C4-2B (cell line): ENCODE measurements at regions not wholly inside any gene's neighbourhood (a gene's known extent, or its start where the extent isn't known, plus 50 kb on each side); places are given as distances from the start of the nearest gene placed in this dataset.

ENCODE experiments used
- H3K27ac ChIP-seq: fragments of 450-650 bp; 2 replicates; pipeline ENCODE4 v1.5.1; 2017
- CTCF ChIP-seq: fragments of 450-650 bp; conservative IDR thresholded peaks from 2 replicates; pipeline ENCODE4 v1.5.1; 2017; ENCODE audit warnings: mild to moderate bottlenecking
- ZFX ChIP-seq: fragments of 450-650 bp; IDR thresholded peaks from 2 replicates; pipeline ENCODE4 v1.6.1; 2017

- no peak overlapping the region; the same call in 1 of the 2 replicates for H3K27ac ChIP-seq
- no peak for TF ChIP-seq ZFX
Measured at GRCh38 chr1:67556297-67556900, 126.2 kb upstream of the SERBP1 start.

GRCh38 chr1:67557696-67558448 lies 127.1 kb upstream of the GADD45A start:
- TF ChIP-seq CTCF (no peak), ZFX (no peak)
- no peak overlapping the region for H3K27ac ChIP-seq

- no peak for TF ChIP-seq CTCF
- no peak for TF ChIP-seq ZFX
- H3K27ac ChIP-seq, result no peak overlapping the region
Measured at GRCh38 chr1:67558449-67559193, 126.4 kb upstream of the GADD45A start.

- H3K27ac ChIP-seq, result no peak overlapping the region
- TF ChIP-seq CTCF (no peak), ZFX (no peak)
Measured at GRCh38 chr1:67559222-67559700, 125.7 kb upstream of the GADD45A start.

- TF ChIP-seq CTCF, result no peak
- TF ChIP-seq ZFX, result no peak
- no peak overlapping the region for H3K27ac ChIP-seq
Measured at GRCh38 chr1:67560580-67561255, 124.3 kb upstream of the GADD45A start.

GRCh38 chr1:67561704-67562113 lies 123.3 kb upstream of the GADD45A start:
- TF ChIP-seq ZFX (no peak), CTCF (peak; percentile 98)
- peak overlapping the region; percentile 54 for H3K27ac ChIP-seq

GRCh38 chr1:67563684-67564083 lies 121.3 kb upstream of the GADD45A start:
- no peak overlapping the region for H3K27ac ChIP-seq
- TF ChIP-seq ZFX, result no peak
- TF ChIP-seq CTCF, result no peak
